GM23248 (cell line): ENCODE measurements at regions not wholly inside any gene's neighbourhood (a gene's known extent, or its start where the extent isn't known, plus 50 kb on each side); places are given as distances from the start of the nearest gene placed in this dataset.

Source experiments
- DNase-seq: peaks from one replicate; pipeline ENCODE4 v3.0.0-alpha.2; 2015
- H2AFZ ChIP-seq: fragments of 200-600 bp; sonication (generic); 2 replicates; pipeline ENCODE4 v1.6.1; 2016; ENCODE audit warnings: antibody characterized with exemption
- H3F3A ChIP-seq: fragments of 200-600 bp; sonication (generic); 2 replicates; pipeline ENCODE4 v1.6.1; 2016; ENCODE audit warnings: mild to moderate bottlenecking, antibody characterized with exemption, mixed run types; ENCODE audit not compliant: insufficient read depth
- H3K27ac ChIP-seq: fragments of 200-600 bp; sonication (generic); 2 replicates; pipeline ENCODE4 v1.5.1; 2016; ENCODE audit warnings: mild to moderate bottlenecking
- H3K27me3 ChIP-seq: fragments of 200-600 bp; sonication (generic); replicated peaks from 2 replicates; pipeline ENCODE4 v1.6.1; 2016; ENCODE audit warnings: mild to moderate bottlenecking; ENCODE audit not compliant: insufficient read depth
- H3K36me3 ChIP-seq: fragments of 200-600 bp; sonication (generic); 2 replicates; pipeline ENCODE4 v1.6.1; 2016; ENCODE audit warnings: low read depth, mild to moderate bottlenecking
- H3K4me1 ChIP-seq: fragments of 200-600 bp; sonication (generic); 2 replicates; pipeline ENCODE4 v1.6.1; 2016; ENCODE audit warnings: mild to moderate bottlenecking; ENCODE audit not compliant: insufficient read depth
- H3K4me2 ChIP-seq: fragments of 200-600 bp; sonication (generic); one replicate; pipeline ENCODE4 v1.6.1; 2016; ENCODE audit warnings: mild to moderate bottlenecking; ENCODE audit not compliant: unreplicated experiment
- H3K4me3 ChIP-seq: fragments of 200-600 bp; sonication (generic); 2 replicates; pipeline ENCODE4 v1.5.1; 2016; ENCODE audit warnings: mild to moderate bottlenecking
- H3K79me2 ChIP-seq: fragments of 200-600 bp; sonication (generic); 2 replicates; pipeline ENCODE4 v1.6.1; 2016; ENCODE audit warnings: mild to moderate bottlenecking; ENCODE audit not compliant: insufficient read depth
- H3K9ac ChIP-seq: fragments of 200-600 bp; sonication (generic); 2 replicates; pipeline ENCODE4 v1.6.1; 2016; ENCODE audit warnings: mild to moderate bottlenecking
- H3K9me2 ChIP-seq: fragments of 200-600 bp; sonication (generic); 2 replicates; pipeline ENCODE4 v1.6.1; 2016; ENCODE audit warnings: mixed run types, mild to moderate bottlenecking, moderate library complexity; ENCODE audit not compliant: insufficient read depth
- H3K9me3 ChIP-seq: fragments of 200-600 bp; sonication (generic); one replicate; pipeline ENCODE4 v1.6.1; 2017; ENCODE audit warnings: low read depth
- H4K20me1 ChIP-seq: fragments of 200-600 bp; sonication (generic); 2 replicates; pipeline ENCODE4 v1.6.0; 2016; ENCODE audit not compliant: insufficient read depth
- EZH2 ChIP-seq: fragments of 200-600 bp; sonication (generic); IDR thresholded peaks from 2 replicates; pipeline ENCODE4 v1.6.1; 2018; ENCODE audit warnings: antibody characterized with exemption, mild to moderate bottlenecking; ENCODE audit not compliant: insufficient read depth, poor library complexity, severe bottlenecking
- EZH2phosphoT487 ChIP-seq: fragments of 200-600 bp; sonication (generic); IDR thresholded peaks from 2 replicates; pipeline ENCODE4 v1.6.1; 2018; ENCODE audit warnings: antibody characterized with exemption, moderate library complexity, mild to moderate bottlenecking, low read depth; ENCODE audit not compliant: insufficient read depth
- WGBS, 2 experiments: methylation state at CpG; one replicate each; pipeline ENCODE4 v1.1.6; 2015 to 2017; ENCODE audit warnings: low lambda C conversion rate in 2 of 2, low coverage in 1 of 2; ENCODE audit errors: missing lambda C conversion rate in 2 of 2; 5-methylcytosine and 5-hydroxymethylcytosine counted together
- in situ Hi-C: fragments of 300-500 bp; cut with MboI; formaldehyde crosslinking; loops from 2 replicates; pipeline ENCODE4 v1.15.0; 2020

GRCh38 chr10:44020322-44021111 lies 364.4 kb downstream of the CXCL12 start:
- DNase-seq = no peak
- no peaks in the 10 kb centered on the region for H3K9me2 ChIP-seq
- H3K9ac ChIP-seq = no peak overlapping the region
- no peak overlapping the region for H3K27ac ChIP-seq
- H3K4me1 ChIP-seq = peaks cover 11% of the 10 kb centered on the region
- H3K4me2 ChIP-seq = no peak overlapping the region
- H3F3A ChIP-seq = peaks cover 12% of the 10 kb centered on the region
- no peaks in the 10 kb centered on the region for H4K20me1 ChIP-seq
- H3K36me3 ChIP-seq = no peaks in the 10 kb centered on the region
- no peak for TF ChIP-seq EZH2phosphoT487
- no peak overlapping the region for H3K4me3 ChIP-seq
- no peaks in the 10 kb centered on the region for H3K27me3 ChIP-seq
- H3K79me2 ChIP-seq = no peaks in the 10 kb centered on the region
- in situ Hi-C loops = no loop called here
- H3K9me3 ChIP-seq = no peaks in the 10 kb centered on the region
- WGBS, 2 experiments = 63 to 70% methylated on average over 5 of the region's 5 CpGs
- H2AFZ ChIP-seq = no peak overlapping the region

GRCh38 chr10:44017483-44018145 lies 367.3 kb downstream of the CXCL12 start:
- Histone ChIP-seq H3K27me3 (no peaks in the 10 kb centered on the region), H3K36me3 (no peaks in the 10 kb centered on the region), H3K9me3 (no peaks in the 10 kb centered on the region), H4K20me1 (no peaks in the 10 kb centered on the region), H3K27ac (no peak overlapping the region), H3K9me2 (no peaks in the 10 kb centered on the region), H3K4me1 (peaks cover 11% of the 10 kb centered on the region), H3K4me3 (no peak overlapping the region), H3K79me2 (no peaks in the 10 kb centered on the region), H3F3A (peaks cover 12% of the 10 kb centered on the region), H3K4me2 (no peak overlapping the region), H3K9ac (no peak overlapping the region), H2AFZ (no peak overlapping the region)
- WGBS, 2 experiments = 71 to 75% methylated on average over 5 of the region's 5 CpGs
- TF ChIP-seq EZH2phosphoT487 (no peak), EZH2 (no peak)
- no peak for DNase-seq
- in situ Hi-C loops = no loop called here

GRCh38 chr10:44016589-44017482 lies 368.1 kb downstream of the CXCL12 start:
- in situ Hi-C loops = no loop called here
- Histone ChIP-seq H2AFZ (peak overlapping the region; percentile 56), H3F3A (peaks cover 12% of the 10 kb centered on the region), H4K20me1 (no peaks in the 10 kb centered on the region), H3K79me2 (no peaks in the 10 kb centered on the region), H3K9ac (no peak overlapping the region), H3K4me3 (no peak overlapping the region), H3K9me3 (no peaks in the 10 kb centered on the region), H3K27me3 (no peaks in the 10 kb centered on the region), H3K27ac (peak overlapping the region; percentile 11; the same call in 1 of the 2 replicates), H3K9me2 (no peaks in the 10 kb centered on the region), H3K4me1 (peaks cover 11% of the 10 kb centered on the region), H3K4me2 (no peak overlapping the region), H3K36me3 (no peaks in the 10 kb centered on the region)
- TF ChIP-seq EZH2 = no peak
- no peak for TF ChIP-seq EZH2phosphoT487
- WGBS, 2 experiments = 28 to 32% methylated on average over 5 of the region's 5 CpGs
- peak; percentile 57 for DNase-seq

- no peak overlapping the region for H3K9ac ChIP-seq
- in situ Hi-C loops = no loop called here
- H3F3A ChIP-seq = peaks cover 12% of the 10 kb centered on the region
- H3K9me3 ChIP-seq = no peaks in the 10 kb centered on the region
- H3K4me1 ChIP-seq = peaks cover 11% of the 10 kb centered on the region
- DNase-seq = no peak
- H3K36me3 ChIP-seq = no peaks in the 10 kb centered on the region
- no peaks in the 10 kb centered on the region for H3K27me3 ChIP-seq
- H3K4me2 ChIP-seq = no peak overlapping the region
- TF ChIP-seq EZH2phosphoT487 (no peak), EZH2 (no peak)
- H4K20me1 ChIP-seq = no peaks in the 10 kb centered on the region
- 84 to 85% methylated on average over 7 of the region's 7 CpGs for WGBS, 2 experiments
- no peaks in the 10 kb centered on the region for H3K9me2 ChIP-seq
- no peak overlapping the region for H3K27ac ChIP-seq
- no peak overlapping the region for H2AFZ ChIP-seq
- H3K79me2 ChIP-seq = no peaks in the 10 kb centered on the region
- no peak overlapping the region for H3K4me3 ChIP-seq
Measured at GRCh38 chr10:44015702-44016500, 367.2 kb upstream of the ZNF32 start.
